ENCODE measurements at regions not wholly inside any gene's neighbourhood (a gene's known extent, or its start where the extent isn't known, plus 50 kb on each side); places are given as distances from the start of the nearest gene placed in this dataset.

- H3K36me3 Mint-ChIP-seq (ENCODE audit: low read depth): no peaks in the 10 kb centered on the region
Measured at GRCh38 chr9:8252445-8252844, 452.9 kb upstream of the DMAC1 start.

GRCh38 chr9:8251566-8251965, 452.0 kb upstream of the DMAC1 start:
- H3K4me3 Mint-ChIP-seq: no peak overlapping the region
- DNase-seq: no peak
- H3K9me3 Mint-ChIP-seq: no peaks in the 10 kb centered on the region
- H3K36me3 Mint-ChIP-seq (ENCODE audit: low read depth): no peaks in the 10 kb centered on the region
- H3K27me3 Mint-ChIP-seq (ENCODE audit: low read depth, poor library complexity): peaks cover 8% of the 10 kb centered on the region
- H3K4me1 Mint-ChIP-seq: peaks cover 6% of the 10 kb centered on the region
- peak overlapping the region; percentile 79 for H3K27ac Mint-ChIP-seq
- TF ChIP-seq, protein P1, sequence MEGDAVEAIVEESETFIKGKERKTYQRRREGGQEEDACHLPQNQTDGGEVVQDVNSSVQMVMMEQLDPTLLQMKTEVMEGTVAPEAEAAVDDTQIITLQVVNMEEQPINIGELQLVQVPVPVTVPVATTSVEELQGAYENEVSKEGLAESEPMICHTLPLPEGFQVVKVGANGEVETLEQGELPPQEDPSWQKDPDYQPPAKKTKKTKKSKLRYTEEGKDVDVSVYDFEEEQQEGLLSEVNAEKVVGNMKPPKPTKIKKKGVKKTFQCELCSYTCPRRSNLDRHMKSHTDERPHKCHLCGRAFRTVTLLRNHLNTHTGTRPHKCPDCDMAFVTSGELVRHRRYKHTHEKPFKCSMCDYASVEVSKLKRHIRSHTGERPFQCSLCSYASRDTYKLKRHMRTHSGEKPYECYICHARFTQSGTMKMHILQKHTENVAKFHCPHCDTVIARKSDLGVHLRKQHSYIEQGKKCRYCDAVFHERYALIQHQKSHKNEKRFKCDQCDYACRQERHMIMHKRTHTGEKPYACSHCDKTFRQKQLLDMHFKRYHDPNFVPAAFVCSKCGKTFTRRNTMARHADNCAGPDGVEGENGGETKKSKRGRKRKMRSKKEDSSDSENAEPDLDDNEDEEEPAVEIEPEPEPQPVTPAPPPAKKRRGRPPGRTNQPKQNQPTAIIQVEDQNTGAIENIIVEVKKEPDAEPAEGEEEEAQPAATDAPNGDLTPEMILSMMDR (IDR thresholded peaks at IDR 0.05): no peak

More at GRCh38 chr9:8252445-8252844, 452.9 kb upstream of the DMAC1 start:
- Mint-ChIP-seq H3K27me3 (ENCODE audit: low read depth, poor library complexity) (peaks cover 8% of the 10 kb centered on the region), H3K9me3 (no peaks in the 10 kb centered on the region), H3K4me3 (no peak overlapping the region), H3K27ac (no peak overlapping the region), H3K4me1 (peaks cover 4% of the 10 kb centered on the region)
- DNase-seq: no peak
- TF ChIP-seq, protein P1 (IDR thresholded peaks at IDR 0.05): no peak

DNA sequence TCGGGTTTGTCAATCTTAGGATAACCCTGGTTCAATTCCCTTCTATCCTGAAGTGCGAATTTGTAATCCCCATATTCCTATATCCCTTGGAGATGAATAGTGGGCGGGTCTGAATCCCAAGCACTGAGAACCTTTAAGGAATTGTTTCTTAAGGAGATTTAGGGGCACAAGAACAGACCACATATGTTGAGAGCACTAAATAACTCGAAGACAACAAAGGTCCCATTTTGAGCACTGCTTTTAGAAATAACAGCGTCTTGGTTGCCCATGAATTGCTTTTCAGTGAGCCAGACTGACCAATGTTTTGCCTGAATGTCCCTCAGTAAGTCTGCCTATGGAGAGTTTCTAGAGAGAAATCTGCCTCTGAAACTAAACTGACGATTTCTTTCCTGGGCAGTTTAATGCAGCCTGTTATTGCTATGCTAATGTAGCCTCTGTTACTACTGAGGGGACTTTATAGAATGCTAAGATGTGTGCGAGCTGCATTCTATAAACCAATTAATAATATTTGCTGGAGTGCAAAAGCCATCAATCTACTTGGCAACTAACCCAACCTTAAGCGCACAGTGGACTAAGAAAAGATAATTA, 445.0 kb upstream of the DMAC1 start:
- peaks cover 53% of the 10 kb centered on the region for H3K4me1 Mint-ChIP-seq
- H3K4me3 Mint-ChIP-seq: no peak overlapping the region
- peak overlapping the region; percentile 39 for H3K27ac Mint-ChIP-seq
- H3K27me3 Mint-ChIP-seq (ENCODE audit: low read depth, poor library complexity): no peaks in the 10 kb centered on the region
- no peaks in the 10 kb centered on the region for H3K36me3 Mint-ChIP-seq (ENCODE audit: low read depth)
- H3K9me3 Mint-ChIP-seq: no peaks in the 10 kb centered on the region
- TF ChIP-seq, protein P1 (IDR thresholded peaks at IDR 0.05): no peak
- DNase-seq: no peak

- Mint-ChIP-seq H3K4me1 (peaks cover 52% of the 10 kb centered on the region), H3K27ac (peak overlapping the region; percentile 87), H3K36me3 (ENCODE audit: low read depth) (no peaks in the 10 kb centered on the region), H3K4me3 (peak overlapping the region; percentile 5), H3K9me3 (no peaks in the 10 kb centered on the region), H3K27me3 (ENCODE audit: low read depth, poor library complexity) (no peaks in the 10 kb centered on the region)
- TF ChIP-seq, protein P1 (IDR thresholded peaks at IDR 0.05): no peak
- DNase-seq: no peak
Measured at GRCh38 chr9:8241201-8241600, 441.6 kb upstream of the DMAC1 start.

GRCh38 chr9:8237096-8237495, 437.5 kb upstream of the DMAC1 start:
- peaks cover 36% of the 10 kb centered on the region for H3K4me1 Mint-ChIP-seq
- no peak overlapping the region for H3K27ac Mint-ChIP-seq
- H3K4me3 Mint-ChIP-seq: no peak overlapping the region
- H3K36me3 Mint-ChIP-seq (ENCODE audit: low read depth): no peaks in the 10 kb centered on the region
- H3K9me3 Mint-ChIP-seq: no peaks in the 10 kb centered on the region
- no peaks in the 10 kb centered on the region for H3K27me3 Mint-ChIP-seq (ENCODE audit: low read depth, poor library complexity)
- TF ChIP-seq, protein P1 (IDR thresholded peaks at IDR 0.05): no peak
- DNase-seq: no peak

DNA sequence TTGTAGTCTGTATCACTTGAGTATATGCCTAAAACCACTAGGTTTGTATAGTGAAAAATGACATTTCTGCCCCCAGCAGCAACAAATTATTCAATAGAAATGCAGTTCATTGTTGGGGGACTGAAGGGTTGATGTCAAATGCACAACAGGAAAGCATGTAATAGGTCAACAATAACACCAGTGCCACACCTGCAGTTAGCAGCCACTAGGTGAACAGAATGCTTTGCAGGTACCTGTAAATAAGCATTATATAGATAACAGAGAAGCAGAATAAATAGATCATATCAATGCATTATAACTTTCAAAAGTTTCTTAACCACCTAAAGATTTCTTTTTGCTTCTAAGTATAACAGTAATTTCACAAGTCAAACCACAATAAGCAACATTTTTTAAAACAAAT, 435.9 kb upstream of the DMAC1 start:
- Mint-ChIP-seq H3K4me1 (peaks cover 21% of the 10 kb centered on the region), H3K9me3 (no peaks in the 10 kb centered on the region), H3K4me3 (no peak overlapping the region), H3K36me3 (ENCODE audit: low read depth) (no peaks in the 10 kb centered on the region), H3K27me3 (ENCODE audit: low read depth, poor library complexity) (no peaks in the 10 kb centered on the region), H3K27ac (no peak overlapping the region)
- DNase-seq: no peak
- TF ChIP-seq, protein P1 (IDR thresholded peaks at IDR 0.05): no peak

All from nephron progenitor cell (in vitro differentiated cells).